ENCODE measurements at regions not wholly inside any gene's neighbourhood (a gene's known extent, or its start where the extent isn't known, plus 50 kb on each side); places are given as distances from the start of the nearest gene placed in this dataset.

DNA sequence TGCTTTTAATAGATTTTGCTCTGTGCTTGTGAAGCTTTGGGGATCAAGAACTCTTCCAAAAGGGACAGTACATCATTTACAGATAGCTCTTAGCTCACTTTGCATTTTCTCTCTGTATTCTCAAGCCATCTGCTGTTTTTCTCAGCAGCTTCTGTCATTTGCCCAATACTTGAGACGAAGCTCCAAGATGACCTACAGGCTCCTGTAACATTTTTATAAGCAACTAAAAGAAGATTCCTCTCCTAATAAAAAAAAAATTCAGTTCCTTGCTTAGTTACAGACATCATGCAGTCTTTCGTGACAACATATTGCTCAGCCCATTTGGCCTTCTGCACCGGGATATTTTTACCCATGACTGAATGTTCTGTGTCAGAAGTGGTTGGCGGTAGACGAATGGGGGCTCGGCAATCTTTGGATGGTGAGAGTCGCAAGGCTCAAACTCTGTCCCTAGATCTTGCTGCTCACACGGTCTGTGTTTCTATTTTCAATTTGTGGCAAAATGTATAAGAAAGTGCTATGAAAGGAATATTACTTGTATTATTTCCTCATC, 215.6 kb downstream of the FSCB start:
- H3K27ac Mint-ChIP-seq (ENCODE audit: unreplicated experiment) = no peak overlapping the region
- H3K4me3 Mint-ChIP-seq (ENCODE audit: unreplicated experiment) = no peak overlapping the region
- H3K9me3 Mint-ChIP-seq (ENCODE audit: low read depth) = peaks cover 9% of the 10 kb centered on the region
- peaks cover 22% of the 10 kb centered on the region for H3K27me3 Mint-ChIP-seq (ENCODE audit: low read depth)
- H3K4me1 Mint-ChIP-seq (ENCODE audit: low read depth) = no peaks in the 10 kb centered on the region
- no peak for DNase-seq (ENCODE audit: low spot score)
- no peaks in the 10 kb centered on the region for H3K36me3 Mint-ChIP-seq (ENCODE audit: low read depth)
- TF ChIP-seq, protein P1, sequence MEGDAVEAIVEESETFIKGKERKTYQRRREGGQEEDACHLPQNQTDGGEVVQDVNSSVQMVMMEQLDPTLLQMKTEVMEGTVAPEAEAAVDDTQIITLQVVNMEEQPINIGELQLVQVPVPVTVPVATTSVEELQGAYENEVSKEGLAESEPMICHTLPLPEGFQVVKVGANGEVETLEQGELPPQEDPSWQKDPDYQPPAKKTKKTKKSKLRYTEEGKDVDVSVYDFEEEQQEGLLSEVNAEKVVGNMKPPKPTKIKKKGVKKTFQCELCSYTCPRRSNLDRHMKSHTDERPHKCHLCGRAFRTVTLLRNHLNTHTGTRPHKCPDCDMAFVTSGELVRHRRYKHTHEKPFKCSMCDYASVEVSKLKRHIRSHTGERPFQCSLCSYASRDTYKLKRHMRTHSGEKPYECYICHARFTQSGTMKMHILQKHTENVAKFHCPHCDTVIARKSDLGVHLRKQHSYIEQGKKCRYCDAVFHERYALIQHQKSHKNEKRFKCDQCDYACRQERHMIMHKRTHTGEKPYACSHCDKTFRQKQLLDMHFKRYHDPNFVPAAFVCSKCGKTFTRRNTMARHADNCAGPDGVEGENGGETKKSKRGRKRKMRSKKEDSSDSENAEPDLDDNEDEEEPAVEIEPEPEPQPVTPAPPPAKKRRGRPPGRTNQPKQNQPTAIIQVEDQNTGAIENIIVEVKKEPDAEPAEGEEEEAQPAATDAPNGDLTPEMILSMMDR (IDR thresholded peaks at IDR 0.05) = no peak

DNA sequence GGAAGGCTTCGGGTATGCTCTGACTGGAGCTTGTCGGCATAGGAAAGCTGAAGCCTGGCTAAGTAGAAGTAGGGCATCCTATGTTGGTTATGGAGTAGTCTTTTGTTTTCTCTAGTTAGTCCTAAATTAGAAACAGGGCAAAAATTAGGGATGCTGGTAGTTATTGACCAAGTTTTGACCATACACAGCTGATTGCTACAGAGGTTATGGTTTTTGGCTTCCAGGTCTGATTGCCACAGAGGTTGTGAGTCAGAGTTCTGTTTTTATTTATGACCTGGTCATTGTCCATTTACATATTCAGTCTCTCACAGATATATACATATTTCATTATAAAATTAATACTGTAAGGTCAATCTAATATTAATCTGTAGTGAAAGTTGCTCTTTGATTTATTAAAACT, 219.2 kb downstream of the FSCB start:
- peaks cover 18% of the 10 kb centered on the region for H3K27me3 Mint-ChIP-seq (ENCODE audit: low read depth)
- H3K27ac Mint-ChIP-seq (ENCODE audit: unreplicated experiment) = no peak overlapping the region

DNA sequence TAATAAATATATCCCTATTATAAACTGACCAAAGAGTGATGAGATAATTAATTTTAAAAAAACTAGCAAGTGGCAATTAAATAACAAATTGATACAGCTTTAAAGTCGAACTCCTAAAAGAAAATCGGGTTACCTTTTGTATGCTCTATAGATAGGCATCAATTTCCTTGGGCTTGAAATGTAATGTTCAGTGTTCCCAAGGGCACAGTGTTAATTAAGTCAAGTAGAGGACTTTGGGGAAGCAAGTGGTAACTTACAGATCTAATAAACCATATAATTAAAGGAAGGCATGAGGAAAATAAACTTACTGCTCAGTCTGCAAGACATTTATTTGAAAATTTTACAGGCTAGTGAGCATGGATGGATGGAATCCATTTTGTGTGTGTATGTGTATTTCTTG, 220.9 kb downstream of the FSCB start:
- Mint-ChIP-seq H3K4me3 (ENCODE audit: unreplicated experiment) (no peak overlapping the region), H3K4me1 (ENCODE audit: low read depth) (no peaks in the 10 kb centered on the region), H3K9me3 (ENCODE audit: low read depth) (no peaks in the 10 kb centered on the region), H3K36me3 (ENCODE audit: low read depth) (no peaks in the 10 kb centered on the region), H3K27ac (ENCODE audit: unreplicated experiment) (no peak overlapping the region), H3K27me3 (ENCODE audit: low read depth) (peaks cover 10% of the 10 kb centered on the region)
- TF ChIP-seq, protein P1 (IDR thresholded peaks at IDR 0.05) = no peak
- no peak for DNase-seq (ENCODE audit: low spot score)

More for the DNA sequence above, 219.2 kb downstream of the FSCB start:
- H3K4me3 Mint-ChIP-seq (ENCODE audit: unreplicated experiment) = no peak overlapping the region
- H3K36me3 Mint-ChIP-seq (ENCODE audit: low read depth) = no peaks in the 10 kb centered on the region
- no peaks in the 10 kb centered on the region for H3K4me1 Mint-ChIP-seq (ENCODE audit: low read depth)
- no peak for DNase-seq (ENCODE audit: low spot score)
- H3K9me3 Mint-ChIP-seq (ENCODE audit: low read depth) = no peaks in the 10 kb centered on the region
- TF ChIP-seq, protein P1 (IDR thresholded peaks at IDR 0.05) = no peak

DNA sequence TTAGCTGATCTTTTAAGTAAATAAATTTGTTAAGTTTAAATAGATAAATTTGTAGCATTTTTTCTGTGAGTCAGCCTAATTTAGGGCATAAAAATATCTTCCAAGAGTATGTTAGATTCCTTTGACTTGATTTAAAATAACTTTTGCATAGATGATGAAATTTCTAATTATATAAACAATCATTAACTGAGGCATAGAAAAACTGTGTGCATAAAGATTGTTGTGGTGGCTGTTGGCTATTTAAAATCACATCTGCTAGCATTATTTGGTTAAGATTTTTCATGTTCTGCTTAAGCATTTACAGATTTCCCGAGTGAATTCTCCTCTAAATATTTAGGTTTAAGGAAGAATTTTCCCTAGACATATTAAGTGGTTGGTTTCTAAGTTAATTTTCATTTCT, 223.2 kb downstream of the FSCB start:
- no peak for DNase-seq (ENCODE audit: low spot score)
- Mint-ChIP-seq H3K27ac (ENCODE audit: unreplicated experiment) (no peak overlapping the region), H3K4me1 (ENCODE audit: low read depth) (no peaks in the 10 kb centered on the region), H3K4me3 (ENCODE audit: unreplicated experiment) (no peak overlapping the region), H3K27me3 (ENCODE audit: low read depth) (peaks cover 9% of the 10 kb centered on the region), H3K36me3 (ENCODE audit: low read depth) (no peaks in the 10 kb centered on the region), H3K9me3 (ENCODE audit: low read depth) (no peaks in the 10 kb centered on the region)
- TF ChIP-seq, protein P1 (IDR thresholded peaks at IDR 0.05) = no peak

DNA sequence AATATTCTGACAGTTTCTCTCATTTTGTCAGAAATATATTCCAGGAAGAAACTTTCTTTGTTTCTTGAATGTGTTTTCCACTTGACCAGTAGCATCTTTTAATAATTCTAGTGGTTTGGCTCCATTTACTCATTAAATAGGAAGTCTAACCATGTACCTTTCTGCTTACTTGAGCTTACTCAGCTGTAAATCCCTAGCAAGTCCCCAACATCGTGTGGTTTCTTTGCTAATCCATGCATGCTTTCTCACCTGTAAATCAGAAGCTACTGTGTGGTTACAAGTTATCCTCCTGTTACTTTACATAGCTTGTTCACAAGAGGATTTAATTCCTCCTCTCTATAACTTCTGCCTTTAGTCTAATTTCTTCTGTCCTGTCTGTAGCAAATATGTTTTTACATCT, 227.7 kb downstream of the FSCB start:
- DNase-seq (ENCODE audit: low spot score) = no peak
- TF ChIP-seq, protein P1 (IDR thresholded peaks at IDR 0.05) = no peak
- Mint-ChIP-seq H3K9me3 (ENCODE audit: low read depth) (no peaks in the 10 kb centered on the region), H3K27me3 (ENCODE audit: low read depth) (peaks cover 5% of the 10 kb centered on the region), H3K4me3 (ENCODE audit: unreplicated experiment) (no peak overlapping the region), H3K27ac (ENCODE audit: unreplicated experiment) (no peak overlapping the region), H3K36me3 (ENCODE audit: low read depth) (no peaks in the 10 kb centered on the region), H3K4me1 (ENCODE audit: low read depth) (no peaks in the 10 kb centered on the region)

All from chondrocyte (in vitro differentiated cells).